Caco-2 (cell line): ENCODE measurements at regions not wholly inside any gene's neighbourhood (a gene's known extent, or its start where the extent isn't known, plus 50 kb on each side); places are given as distances from the start of the nearest gene placed in this dataset.

Source experiments
- BruUV-seq: library from RNA; stranded (reverse); fragments of 400-500 nt; replicated peaks from 2 replicates; lab custom pipeline; 2021; lab: Mats Ljungman, UMichigan
- CTCF ChIA-PET: fragments of 300-600 bp; sonication (Branson Sonifier 250); formaldehyde crosslinking; loops from one replicate; lab custom pipeline; 2022; ENCODE audit warnings: antibody characterized with exemption; lab: Charles Lee
- POLR2A ChIA-PET: fragments of 300-600 bp; sonication (Branson Sonifier 250); formaldehyde crosslinking; loops from one replicate; lab custom pipeline; 2022; ENCODE audit warnings: antibody characterized with exemption; lab: Charles Lee
- DNase-seq, 2 experiments: peaks; one replicate each; pipeline versions ENCODE4 v3.0.0 to v3.0.0-alpha.2; 2020 to 2022
- H3K27me3 ChIP-seq: replicated peaks from 2 replicates; pipeline ENCODE4 v1.6.0; 2011; ENCODE audit warnings: low read length; ENCODE audit not compliant: control insufficient read depth, insufficient read depth
- H3K36me3 ChIP-seq: 2 replicates; pipeline ENCODE4 v1.5.1; 2011; ENCODE audit warnings: low read length; ENCODE audit not compliant: control insufficient read depth, insufficient read depth
- H3K4me1 ChIP-seq: fragments of 250-450 bp; sonication (Bioruptor Pico); 2 replicates; pipeline ENCODE4 v1.5.1; 2020; ENCODE audit warnings: mild to moderate bottlenecking
- H3K4me3 ChIP-seq: 2 replicates; pipeline ENCODE4 v1.5.1; 2011; ENCODE audit warnings: low read depth, mild to moderate bottlenecking, control low read depth, low read length
- H3K9me3 ChIP-seq: fragments of 250-450 bp; sonication (Bioruptor Pico); 2 replicates; pipeline ENCODE4 v1.5.1; 2020; ENCODE audit warnings: mild to moderate bottlenecking, moderate library complexity
- H3K27ac Mint-ChIP-seq: one replicate; pipeline ENCODE4 v1.8.0; 2022; ENCODE audit warnings: mixed read lengths; ENCODE audit not compliant: unreplicated experiment
- H3K27me3 Mint-ChIP-seq: one replicate; pipeline ENCODE4 v1.8.0; 2022; ENCODE audit warnings: mixed read lengths; ENCODE audit not compliant: insufficient read depth, unreplicated experiment
- H3K36me3 Mint-ChIP-seq: one replicate; pipeline ENCODE4 v1.8.0; 2022; ENCODE audit warnings: mild to moderate bottlenecking, mixed read lengths; ENCODE audit not compliant: insufficient read depth, unreplicated experiment
- H3K4me1 Mint-ChIP-seq: one replicate; pipeline ENCODE4 v1.8.0; 2022; ENCODE audit warnings: low read depth, mixed read lengths; ENCODE audit not compliant: unreplicated experiment
- H3K4me3 Mint-ChIP-seq: one replicate; pipeline ENCODE4 v1.8.0; 2022; ENCODE audit warnings: mild to moderate bottlenecking, moderate library complexity, mixed read lengths; ENCODE audit not compliant: unreplicated experiment
- H3K9me3 Mint-ChIP-seq: one replicate; pipeline ENCODE4 v1.8.0; 2022; ENCODE audit warnings: mixed read lengths; ENCODE audit not compliant: unreplicated experiment
- CTCF ChIP-seq, 2 experiments: fragments of 200-600 bp in 1 of 2; IDR thresholded peaks; 1 replicate in 1 of 2; 2 replicates in 1 of 2; pipeline versions ENCODE4 v1.5.1 to v1.8.0; 2011 to 2022; ENCODE audit warnings: antibody characterized with exemption in 1 of 2, control low read depth in 1 of 2, inconsistent platforms in 1 of 2, low read depth in 1 of 2, low read length in 1 of 2, mild to moderate bottlenecking in 1 of 2, moderate library complexity in 1 of 2; ENCODE audit not compliant: insufficient read depth in 1 of 2, severe bottlenecking in 1 of 2, unreplicated experiment in 1 of 2
- intact Hi-C: fragments of 100-400 bp; cut with micrococcal nuclease; formaldehyde crosslinking; loops from one replicate; pipeline ENCODE4 v1.10.0; 2022; ENCODE audit not compliant: unreplicated experiment

- peaks cover 4% of the 10 kb centered on the region for H3K36me3 Mint-ChIP-seq
- Histone ChIP-seq H3K9me3 (no peaks in the 10 kb centered on the region; the same call in 1 of the 2 replicates), H3K36me3 (no peaks in the 10 kb centered on the region), H3K4me1 (peaks cover 23% of the 10 kb centered on the region), H3K27me3 (no peaks in the 10 kb centered on the region), H3K4me3 (no peak overlapping the region)
- TF ChIP-seq CTCF (IDR thresholded peaks at IDR 0.05; ENCODE audit: insufficient read depth in 1 of 2, low read depth in 1 of 2, low read length in 1 of 2, severe bottlenecking in 1 of 2, unreplicated experiment in 1 of 2) = no peak
- BruUV-seq = no TSS peak
- peaks cover 11% of the 10 kb centered on the region for H3K4me1 Mint-ChIP-seq
- ChIA-PET POLR2A (no interaction called here), CTCF (no interaction called here)
- no peak overlapping the region for H3K4me3 Mint-ChIP-seq
- intact Hi-C loops = no loop called here
- no peaks in the 10 kb centered on the region for H3K9me3 Mint-ChIP-seq
- no peaks in the 10 kb centered on the region for H3K27me3 Mint-ChIP-seq
- H3K27ac Mint-ChIP-seq = no peak overlapping the region
- no peak for DNase-seq
Measured at GRCh38 chr1:228818296-228818695, 83.0 kb downstream of the RHOU start.

- ChIA-PET POLR2A (no interaction called here), CTCF (no interaction called here)
- no peak overlapping the region for H3K4me3 ChIP-seq
- peaks cover 23% of the 10 kb centered on the region for H3K4me1 ChIP-seq
- H3K27ac Mint-ChIP-seq = no peak overlapping the region
- H3K9me3 Mint-ChIP-seq = no peaks in the 10 kb centered on the region
- no peaks in the 10 kb centered on the region for H3K27me3 Mint-ChIP-seq
- no TSS peak for BruUV-seq
- intact Hi-C loops = no loop called here
- no peak for DNase-seq
- H3K4me1 Mint-ChIP-seq = peaks cover 19% of the 10 kb centered on the region
- H3K9me3 ChIP-seq = no peaks in the 10 kb centered on the region; the same call in 1 of the 2 replicates
- no peaks in the 10 kb centered on the region for H3K36me3 ChIP-seq
- H3K36me3 Mint-ChIP-seq = peaks cover 4% of the 10 kb centered on the region
- TF ChIP-seq CTCF (IDR thresholded peaks at IDR 0.05; ENCODE audit: insufficient read depth in 1 of 2, low read depth in 1 of 2, low read length in 1 of 2, severe bottlenecking in 1 of 2, unreplicated experiment in 1 of 2) = no peak
- H3K27me3 ChIP-seq = no peaks in the 10 kb centered on the region
- H3K4me3 Mint-ChIP-seq = no peak overlapping the region
Measured at GRCh38 chr1:228818928-228819630, 83.8 kb downstream of the RHOU start.

GRCh38 chr1:228821252-228821651 lies 86.0 kb downstream of the RHOU start:
- Mint-ChIP-seq H3K9me3 (no peaks in the 10 kb centered on the region), H3K27me3 (no peaks in the 10 kb centered on the region), H3K36me3 (no peaks in the 10 kb centered on the region), H3K4me3 (no peak overlapping the region), H3K4me1 (peaks cover 25% of the 10 kb centered on the region), H3K27ac (no peak overlapping the region)
- Histone ChIP-seq H3K27me3 (no peaks in the 10 kb centered on the region), H3K4me3 (no peak overlapping the region), H3K9me3 (no peaks in the 10 kb centered on the region; the same call in 1 of the 2 replicates), H3K4me1 (peaks cover 24% of the 10 kb centered on the region), H3K36me3 (no peaks in the 10 kb centered on the region)
- intact Hi-C loops = no loop called here
- CTCF ChIA-PET = no interaction called here
- no peak for DNase-seq
- BruUV-seq = no TSS peak
- no peak for TF ChIP-seq CTCF (IDR thresholded peaks at IDR 0.05; ENCODE audit: insufficient read depth in 1 of 2, low read depth in 1 of 2, low read length in 1 of 2, severe bottlenecking in 1 of 2, unreplicated experiment in 1 of 2)
- POLR2A ChIA-PET = no interaction called here
